ENCODE measurements at regions not wholly inside any gene's neighbourhood (a gene's known extent, or its start where the extent isn't known, plus 50 kb on each side); places are given as distances from the start of the nearest gene placed in this dataset.

DNA sequence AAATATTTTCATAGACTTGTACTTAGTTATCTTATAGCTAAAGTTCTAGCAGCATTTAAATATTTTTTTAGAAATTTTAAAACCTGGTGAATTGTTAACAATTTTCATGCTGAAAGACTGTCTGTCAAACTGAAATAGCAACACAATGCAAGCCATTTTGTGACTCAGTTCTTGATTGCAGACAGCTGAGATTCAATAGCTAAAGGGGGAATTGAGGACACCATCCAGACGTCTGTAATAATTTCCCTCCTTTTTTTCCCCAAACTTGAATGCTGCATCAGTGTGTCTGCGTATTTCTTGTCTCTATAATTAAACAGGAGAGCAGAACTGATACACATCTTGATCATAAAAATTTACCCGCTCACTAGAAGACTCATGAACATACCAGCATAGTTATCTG lies 468.3 kb downstream of the GBE1 start:
- ChIA-PET CTCF (no interaction called here), POLR2A (no interaction called here)

DNA sequence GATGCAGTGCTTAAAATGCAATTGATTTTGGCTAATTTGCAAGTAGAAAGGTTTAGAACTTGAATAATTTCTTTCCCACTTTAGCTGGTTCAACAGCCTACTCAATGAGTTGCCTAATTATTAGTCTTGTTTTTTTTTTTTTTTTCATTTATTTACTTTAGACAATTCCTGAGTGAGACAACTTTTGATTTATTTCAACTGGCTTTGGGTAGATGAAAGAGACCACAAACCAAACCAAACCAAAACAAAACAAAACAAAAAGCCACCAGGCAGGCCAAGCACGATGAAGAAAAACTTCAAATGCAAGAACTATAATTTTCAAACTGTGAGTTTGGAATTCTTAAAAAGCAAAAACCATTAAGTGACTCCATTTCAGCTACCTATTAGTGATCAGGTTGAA lies 469.9 kb downstream of the GBE1 start:
- ChIA-PET POLR2A (no interaction called here), CTCF (no interaction called here)

DNA sequence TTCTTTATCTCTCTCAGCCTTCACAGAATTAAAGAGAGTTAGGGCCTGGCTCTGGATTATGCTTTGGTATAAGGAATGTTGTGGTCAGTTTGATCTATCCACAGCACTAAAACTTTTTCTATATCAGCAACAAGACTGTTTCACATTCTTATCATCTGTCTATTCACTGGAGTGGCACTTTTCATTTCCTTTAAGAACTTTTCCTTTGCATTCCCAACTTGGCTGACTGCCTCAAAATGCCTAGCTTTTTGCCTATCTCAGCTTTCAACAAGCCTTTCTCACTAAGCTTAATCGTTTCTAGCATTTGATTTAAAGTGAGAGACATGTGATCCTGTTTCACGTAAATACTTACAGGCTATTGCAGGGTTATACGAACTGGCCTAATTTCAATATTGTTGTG lies 471.8 kb downstream of the GBE1 start:
- POLR2A ChIA-PET = no interaction called here
- CTCF ChIA-PET = no interaction called here

DNA sequence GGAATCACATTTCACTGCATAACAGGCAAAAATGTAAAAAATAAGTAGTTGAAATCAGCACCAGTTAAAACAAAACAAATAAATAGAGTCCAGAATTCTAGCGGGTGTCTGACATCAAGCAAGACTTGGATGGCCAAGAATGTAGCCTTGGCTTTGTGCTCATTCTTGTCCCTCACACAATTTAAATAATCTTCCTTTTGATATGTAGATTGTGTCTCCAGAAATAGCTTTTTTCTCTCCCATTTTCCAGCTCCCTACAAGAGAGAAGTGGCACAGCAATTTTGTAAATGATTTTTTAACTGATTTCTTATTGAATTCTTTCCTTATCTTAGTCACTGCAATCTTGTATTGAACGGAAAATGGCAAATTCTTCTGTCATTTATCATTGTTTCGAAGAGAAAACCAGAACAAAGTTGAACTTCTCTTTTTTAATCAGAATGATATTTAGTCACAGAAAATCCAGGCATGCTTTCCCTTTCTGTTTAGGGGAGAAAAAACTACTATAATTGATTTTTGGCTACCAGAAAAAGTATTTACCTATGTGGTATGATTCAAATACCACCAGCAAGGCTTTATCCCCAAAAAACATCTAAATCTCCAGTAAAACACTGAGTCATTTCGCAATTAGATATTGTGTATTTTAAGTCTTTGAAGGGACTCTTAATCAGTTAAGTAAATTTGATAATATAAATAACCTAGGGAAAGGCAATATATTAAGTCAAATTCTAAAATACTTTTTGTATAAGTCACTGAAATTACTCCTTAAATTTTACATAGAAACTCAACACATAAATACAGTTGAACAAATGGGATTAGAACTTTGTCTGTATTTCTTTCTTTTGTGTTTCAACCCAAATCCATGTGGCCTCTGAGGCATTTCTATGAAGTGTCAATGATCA lies 481.7 kb downstream of the GBE1 start:
- CTCF ChIA-PET = no interaction called here

DNA sequence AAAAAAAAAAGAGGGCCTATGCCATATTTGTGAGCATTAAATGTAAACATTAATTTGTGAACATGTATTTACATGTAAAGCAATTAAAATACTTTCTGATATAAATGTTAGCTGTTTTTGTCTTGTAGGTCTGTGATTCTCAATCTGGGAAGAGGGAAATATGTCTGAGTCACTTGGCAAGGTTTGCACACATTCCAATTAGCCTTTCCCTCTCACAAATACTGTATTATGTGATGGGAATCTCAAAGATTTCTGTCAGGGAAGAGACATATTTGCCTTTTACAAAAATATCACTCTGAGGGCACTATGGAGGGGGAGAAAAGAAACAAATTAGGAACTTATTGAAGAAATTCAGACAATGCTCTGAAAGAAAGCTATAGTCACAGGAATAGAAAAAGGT lies 483.6 kb downstream of the GBE1 start:
- ChIA-PET CTCF (no interaction called here), POLR2A (no interaction called here)

More for the DNA sequence above, 481.7 kb downstream of the GBE1 start:
- POLR2A ChIA-PET = no interaction called here

DNA sequence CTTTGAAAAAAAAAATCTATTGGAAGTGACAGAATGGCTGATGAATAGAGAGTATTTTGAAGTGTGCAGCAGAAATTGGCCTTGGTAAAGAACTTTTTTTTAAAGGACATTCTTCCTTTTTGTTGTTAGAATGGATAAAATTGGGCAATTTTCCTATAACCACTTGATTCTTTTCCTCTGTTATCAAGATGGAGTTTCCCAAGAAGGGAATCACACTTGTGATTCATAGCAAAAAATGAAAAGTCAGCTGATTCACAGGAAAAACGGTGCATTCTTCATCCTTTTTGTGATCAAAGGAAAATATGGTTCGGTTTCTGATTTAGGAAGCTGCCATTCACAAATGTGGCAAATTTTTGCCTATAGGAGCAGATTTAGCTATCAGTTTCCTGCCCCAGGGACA lies 486.8 kb downstream of the GBE1 start:
- ChIA-PET POLR2A (no interaction called here), CTCF (no interaction called here)

DNA sequence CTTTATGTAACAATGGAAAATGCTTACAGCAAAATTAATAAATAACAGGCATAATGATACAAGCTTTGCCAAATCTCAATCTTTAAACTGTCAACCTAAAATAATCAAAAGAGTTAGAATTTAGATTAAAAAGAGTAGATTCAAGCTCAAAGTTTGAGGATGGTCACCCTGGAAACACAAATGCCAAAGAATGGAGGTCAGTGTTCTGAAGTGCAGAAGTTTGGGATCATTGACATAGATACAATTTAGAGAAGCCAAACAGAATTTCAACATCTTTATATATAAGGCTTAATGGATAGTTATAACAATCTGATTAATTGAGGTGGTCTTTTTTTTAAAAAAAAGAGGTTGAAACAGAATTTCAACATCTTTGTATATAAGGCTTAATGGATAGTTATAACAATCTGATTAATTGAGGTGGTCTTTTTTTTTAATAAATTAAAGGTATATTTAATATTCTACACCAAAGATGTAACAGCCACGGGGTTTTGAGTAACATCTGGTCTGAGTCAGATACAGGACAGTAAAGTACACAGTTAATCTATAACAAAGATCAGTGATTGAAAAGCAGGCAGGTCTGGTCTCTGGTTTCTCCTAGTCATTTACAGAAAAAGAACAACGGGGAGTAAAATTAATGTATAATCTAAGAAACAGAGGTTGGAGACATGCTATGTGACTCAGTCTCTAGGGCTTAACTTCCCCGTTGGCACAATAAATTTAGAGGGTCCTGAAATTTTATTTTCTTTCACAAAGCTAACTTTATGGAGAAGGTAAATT lies 490.7 kb downstream of the GBE1 start:
- ChIA-PET POLR2A (no interaction called here), CTCF (no interaction called here)

DNA sequence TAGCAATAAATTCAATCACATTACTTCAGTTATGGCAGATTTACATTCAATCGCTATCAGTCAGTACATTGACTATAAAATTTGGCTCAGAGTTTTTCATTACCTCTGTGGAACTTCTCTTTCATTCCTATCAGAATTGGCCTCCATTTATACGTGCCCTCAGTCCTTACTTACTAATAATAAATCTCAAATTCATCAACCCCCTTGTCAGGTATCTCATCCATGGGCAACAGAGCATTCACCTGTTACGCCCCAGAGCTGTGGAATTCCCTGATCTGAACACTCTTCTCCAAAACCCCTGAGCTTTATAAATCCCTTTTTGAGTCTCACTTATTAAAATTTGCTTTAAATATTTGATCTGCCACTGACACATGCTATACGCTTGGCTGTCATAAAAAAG lies 492.9 kb downstream of the GBE1 start:
- CTCF ChIA-PET = no interaction called here
- POLR2A ChIA-PET = no interaction called here

DNA sequence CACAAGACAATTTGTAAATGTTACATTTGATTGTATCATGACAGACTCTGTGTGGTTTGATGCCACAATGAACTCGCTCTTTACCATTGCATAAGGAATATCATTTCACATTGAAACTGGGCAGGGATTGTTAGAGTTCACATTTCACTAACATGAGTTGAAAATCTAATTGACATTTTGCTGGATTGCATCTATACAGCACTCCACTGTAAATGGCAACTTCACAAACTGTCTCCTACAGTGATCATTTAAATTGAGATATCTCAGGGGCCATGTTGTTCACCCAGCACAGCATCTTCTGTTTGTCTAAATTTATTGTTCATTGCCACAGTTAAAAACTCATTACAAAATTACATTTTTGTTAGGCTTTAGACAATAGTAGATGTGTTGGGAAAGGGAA lies 499.4 kb downstream of the GBE1 start:
- ChIA-PET CTCF (no interaction called here), POLR2A (no interaction called here)

DNA sequence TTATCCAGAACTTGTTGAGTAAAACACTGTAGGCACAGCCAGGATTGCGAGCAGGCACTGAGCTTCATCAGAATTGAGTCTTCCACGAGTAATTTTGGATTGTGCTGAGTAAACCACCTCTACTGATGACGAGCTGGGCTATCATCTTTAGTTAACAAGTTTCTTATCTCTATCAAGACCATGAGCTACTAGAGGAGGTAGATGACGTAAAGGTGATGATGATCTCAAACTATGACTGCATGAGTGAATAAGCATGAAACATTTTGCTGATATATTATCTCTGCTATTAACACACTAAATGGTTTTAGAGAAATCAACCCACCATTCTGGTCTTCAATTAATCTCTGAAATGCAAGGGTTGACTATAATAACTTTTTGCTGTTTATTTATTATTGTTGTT lies 506.0 kb downstream of the GBE1 start:
- CTCF ChIA-PET = no interaction called here
- POLR2A ChIA-PET = no interaction called here

DNA sequence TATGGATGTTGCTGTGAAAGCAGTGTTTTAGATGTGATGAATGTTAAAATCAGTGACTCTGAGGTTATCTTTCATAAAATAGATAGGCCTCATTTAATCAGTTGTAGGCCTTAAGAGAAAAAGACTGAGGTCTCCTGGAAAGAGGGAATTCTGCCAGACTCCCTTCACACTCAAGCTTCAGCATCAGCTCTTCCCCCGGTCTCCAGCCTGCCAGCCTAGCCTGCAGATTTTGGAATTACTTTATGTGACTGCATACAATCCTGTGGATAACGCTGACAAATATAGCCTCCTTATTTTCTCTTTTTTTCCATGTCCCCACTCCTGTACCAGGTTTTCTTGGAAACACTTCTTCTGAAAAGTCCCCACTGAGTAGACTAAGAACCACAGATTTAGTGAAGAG lies 510.3 kb downstream of the GBE1 start:
- CTCF ChIA-PET = no interaction called here
- POLR2A ChIA-PET = no interaction called here

DNA sequence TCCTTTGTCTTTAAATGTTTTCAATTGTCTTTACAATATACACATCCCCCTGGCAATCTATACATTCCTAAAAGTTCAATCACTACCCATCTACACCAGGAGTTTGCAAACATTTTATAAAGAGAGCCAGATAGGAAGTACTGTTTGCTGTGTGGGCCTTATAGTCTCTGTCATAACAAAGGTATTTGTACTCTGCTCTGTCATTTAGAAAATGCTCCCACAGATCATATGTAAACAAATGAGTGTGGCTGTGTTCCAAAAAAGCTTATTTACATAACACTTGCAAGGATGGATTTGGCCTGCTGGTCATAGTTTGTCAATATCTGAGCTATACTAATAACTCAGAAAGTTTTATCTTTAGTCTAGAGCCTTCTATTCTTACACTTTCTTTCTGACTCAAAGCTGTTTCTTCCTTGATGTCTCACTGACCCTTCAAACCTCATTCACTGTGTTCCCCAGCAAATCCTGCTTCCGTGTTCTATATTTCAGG lies 511.9 kb downstream of the GBE1 start:
- CTCF ChIA-PET = no interaction called here
- POLR2A ChIA-PET = no interaction called here

DNA sequence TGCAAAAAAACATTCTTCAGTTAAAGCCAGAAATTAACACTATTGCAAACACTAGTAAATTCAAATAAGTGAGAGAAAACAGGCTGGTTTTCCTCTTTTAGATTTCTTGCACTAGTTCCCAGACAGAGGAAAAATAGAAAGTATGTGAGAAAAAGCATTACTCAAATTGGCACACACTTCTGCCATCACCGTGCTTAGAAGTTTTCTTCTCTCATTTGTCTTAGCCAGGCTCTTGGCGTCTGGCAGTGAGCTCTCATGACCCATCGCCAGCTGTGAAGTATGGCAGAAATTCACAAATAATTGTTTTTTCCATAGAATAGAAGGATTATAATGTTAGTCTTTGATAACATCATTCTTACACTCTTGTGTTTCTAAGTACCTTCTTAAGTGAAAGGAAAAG lies 515.9 kb downstream of the GBE1 start:
- ChIA-PET POLR2A (no interaction called here), CTCF (no interaction called here)

DNA sequence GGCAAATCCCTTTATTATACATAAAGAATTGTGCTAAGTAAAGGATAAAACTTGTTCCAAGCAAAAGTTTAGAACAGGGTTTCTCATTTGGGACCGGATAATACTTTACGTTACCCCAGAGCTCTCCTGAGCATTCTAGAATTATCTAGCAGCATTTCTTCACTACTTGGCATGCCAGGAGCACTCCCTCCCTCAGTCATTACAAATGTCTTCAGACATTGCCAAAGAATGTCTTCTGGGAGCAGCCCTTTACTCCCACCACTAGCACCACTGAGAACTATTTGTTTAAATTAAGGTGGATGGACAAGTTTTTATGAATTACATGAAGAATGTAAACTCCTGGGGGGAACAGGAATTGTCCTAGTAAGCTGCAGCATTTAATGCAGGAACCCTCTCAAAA lies 516.4 kb downstream of the GBE1 start:
- CTCF ChIA-PET = no interaction called here

DNA sequence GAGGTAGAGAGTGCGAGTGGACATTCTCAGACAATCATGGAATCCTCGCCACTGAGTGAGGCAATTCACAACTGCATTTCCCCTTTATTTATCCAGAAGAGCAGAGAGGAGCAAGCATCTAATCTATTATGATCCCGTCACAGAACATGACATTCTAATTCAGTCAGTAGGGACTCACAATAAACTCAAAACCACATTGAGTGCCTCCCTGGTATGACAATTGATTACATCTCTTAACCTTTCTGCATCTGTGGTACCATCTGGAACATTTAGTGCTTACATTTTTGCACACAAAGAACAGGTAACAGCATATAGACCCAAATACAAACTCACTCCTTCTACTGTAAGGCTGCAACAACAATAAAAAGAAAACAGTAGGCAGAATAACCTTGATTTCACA lies 517.2 kb downstream of the GBE1 start:
- POLR2A ChIA-PET = no interaction called here
- CTCF ChIA-PET = no interaction called here

More for the DNA sequence above, 516.4 kb downstream of the GBE1 start:
- POLR2A ChIA-PET = no interaction called here

DNA sequence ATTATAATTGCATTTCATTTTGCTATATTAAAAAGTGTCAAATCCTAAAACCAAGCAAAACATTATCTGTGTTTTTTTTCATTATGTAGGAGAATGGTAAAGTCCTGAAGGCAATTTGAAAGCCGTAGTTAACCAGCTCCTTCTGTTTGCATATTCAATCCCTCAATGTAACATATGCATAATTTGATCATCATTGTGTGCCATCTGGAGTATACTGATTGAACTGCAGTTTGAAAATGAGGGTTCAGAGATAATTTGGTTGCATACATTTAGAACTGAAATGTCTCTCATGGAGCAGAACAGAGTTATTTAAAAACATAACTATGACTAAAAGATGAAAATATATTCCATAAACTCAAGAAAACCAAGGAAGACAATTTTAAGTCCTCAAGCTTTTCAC lies 518.6 kb downstream of the GBE1 start:
- ChIA-PET CTCF (no interaction called here), POLR2A (no interaction called here)

DNA sequence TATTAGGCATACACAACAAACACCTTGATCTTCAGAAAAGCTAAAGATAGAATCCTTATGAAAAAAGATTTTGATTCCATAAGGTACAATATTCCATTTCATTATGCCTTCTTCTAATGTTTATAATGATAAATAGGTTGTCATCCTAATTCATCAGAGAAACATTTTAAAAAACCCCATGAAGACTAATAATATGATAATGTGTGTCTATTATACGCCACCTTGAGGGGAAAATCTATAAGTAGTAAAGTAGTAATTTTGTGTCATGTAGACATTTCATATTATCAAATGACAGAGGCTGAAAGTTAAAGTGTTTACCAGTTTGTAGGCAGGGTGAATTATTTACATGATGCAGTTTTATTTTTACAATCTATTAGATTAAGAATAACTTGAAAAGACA lies 524.3 kb downstream of the GBE1 start:
- CTCF ChIA-PET = no interaction called here
- POLR2A ChIA-PET = no interaction called here

DNA sequence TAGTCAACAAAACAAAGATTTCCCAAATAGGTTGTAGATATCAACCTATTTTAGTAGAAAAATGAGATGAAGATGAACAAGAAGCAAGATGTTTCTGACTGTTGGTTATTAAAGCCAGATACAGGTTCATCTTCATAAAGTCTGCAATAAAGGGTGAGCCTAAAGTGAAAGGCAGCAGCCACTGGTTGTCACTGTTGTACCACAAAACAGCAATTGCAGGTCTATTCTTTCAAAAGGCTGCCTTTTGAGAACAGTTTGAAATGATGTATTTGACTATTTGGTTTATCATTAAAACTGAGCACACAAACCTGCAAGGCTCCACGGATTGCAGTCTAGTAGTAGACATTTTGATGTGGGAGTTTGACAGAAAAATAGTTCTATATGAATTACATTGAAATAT lies 543.4 kb downstream of the GBE1 start:
- POLR2A ChIA-PET = no interaction called here
- CTCF ChIA-PET = no interaction called here

DNA sequence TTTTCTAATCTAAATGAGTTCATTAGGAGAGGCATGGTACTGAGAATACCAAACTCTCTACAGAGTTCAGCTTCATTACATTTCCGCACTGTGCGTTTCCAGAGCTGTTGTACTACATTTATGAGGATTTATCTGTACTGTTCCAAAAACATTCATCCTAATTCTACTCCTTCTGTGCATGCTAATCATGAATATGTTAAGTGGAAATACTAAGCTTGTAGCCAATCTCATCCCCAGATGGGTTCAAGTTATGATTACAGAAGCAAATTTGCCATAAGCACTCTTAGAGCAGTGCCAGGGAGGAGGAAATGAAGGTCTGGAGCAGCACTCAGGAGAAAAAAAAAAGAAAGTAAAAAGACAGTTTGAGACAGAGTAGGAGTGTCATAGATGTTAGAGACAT lies 544.3 kb downstream of the GBE1 start:
- CTCF ChIA-PET = no interaction called here
- POLR2A ChIA-PET = no interaction called here

DNA sequence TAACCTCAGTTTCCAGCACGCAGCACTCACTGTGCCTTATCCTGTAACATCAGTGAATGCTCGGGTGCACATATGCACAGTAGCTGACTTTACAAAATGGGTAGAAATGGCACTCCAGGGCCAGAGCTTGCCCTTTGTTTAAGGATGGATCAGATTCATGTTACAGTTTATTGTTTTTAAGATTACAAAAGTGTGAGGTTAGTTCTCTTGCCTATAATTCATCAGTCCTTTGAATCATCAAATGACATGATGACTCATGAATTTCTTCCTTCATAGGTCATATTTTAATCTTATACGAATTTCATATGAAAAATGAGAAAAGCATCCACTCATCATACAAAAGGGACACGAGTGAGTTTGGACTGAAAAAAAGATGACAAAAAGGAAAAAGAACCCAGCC lies 545.3 kb downstream of the GBE1 start:
- POLR2A ChIA-PET = no interaction called here
- CTCF ChIA-PET = no interaction called here

DNA sequence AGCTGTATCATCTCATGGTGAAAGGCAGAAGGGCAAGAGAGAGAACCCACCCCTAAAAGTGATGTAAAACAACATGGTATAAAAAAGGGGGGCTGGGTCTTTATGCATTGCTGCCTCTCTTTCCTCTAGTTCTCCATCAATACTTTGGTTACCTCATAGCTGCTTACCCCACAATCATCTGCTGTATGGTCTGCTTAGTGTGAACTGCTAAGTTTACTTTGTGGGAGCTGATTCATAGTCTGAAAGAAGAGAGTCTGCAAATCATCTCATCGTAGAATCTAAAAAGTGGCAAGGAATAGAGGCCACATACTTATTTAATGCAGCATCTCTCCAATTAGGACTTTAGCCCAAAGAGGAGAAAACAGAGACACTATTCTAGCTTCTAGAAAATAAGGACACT lies 546.8 kb downstream of the GBE1 start:
- ChIA-PET POLR2A (no interaction called here), CTCF (no interaction called here)

DNA sequence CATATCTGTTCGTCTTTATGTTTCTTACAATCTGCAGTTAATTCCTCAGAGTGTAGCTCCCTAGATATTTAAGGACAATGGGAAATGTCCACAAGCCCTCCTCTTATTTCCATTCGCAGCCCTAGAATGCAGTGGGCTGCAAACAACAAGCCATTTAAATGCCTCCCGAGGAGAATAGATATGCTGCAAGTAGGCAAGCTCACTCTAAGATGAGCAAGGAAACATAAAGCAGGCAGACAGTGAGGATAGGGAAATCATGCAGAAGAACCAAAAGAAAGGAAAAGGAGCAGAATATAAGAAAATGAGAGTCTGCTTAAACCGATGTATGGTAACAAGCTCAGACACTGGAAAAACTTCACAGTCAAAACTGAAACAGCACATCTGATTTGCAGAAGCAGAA lies 561.9 kb downstream of the GBE1 start:
- POLR2A ChIA-PET = no interaction called here

More for the DNA sequence above, 561.9 kb downstream of the GBE1 start:
- CTCF ChIA-PET = no interaction called here

All from activated CD8-positive, alpha-beta memory T cell treated with anti-CD3 and anti-CD28 coated beads for 36 hours (primary cell).